ENCODE measurements at regions not wholly inside any gene's neighbourhood (a gene's known extent, or its start where the extent isn't known, plus 50 kb on each side); places are given as distances from the start of the nearest gene placed in this dataset.

- TF ChIP-seq CTCF (IDR thresholded peaks at IDR 0.05; ENCODE audit: borderline replicate concordance, extremely low read depth, low read length, poor library complexity, severe bottlenecking) (no peak), EZH2 (IDR thresholded peaks at IDR 0.05; ENCODE audit: borderline replicate concordance, low read depth, low read length, severe bottlenecking) (no peak)
Observed at GRCh38 chr20:6866741-6867140, 99.3 kb downstream of the BMP2 start.

Data from DND-41 (cell line).